ENCODE measurements at regions not wholly inside any gene's neighbourhood (a gene's known extent, or its start where the extent isn't known, plus 50 kb on each side); places are given as distances from the start of the nearest gene placed in this dataset.

DNA sequence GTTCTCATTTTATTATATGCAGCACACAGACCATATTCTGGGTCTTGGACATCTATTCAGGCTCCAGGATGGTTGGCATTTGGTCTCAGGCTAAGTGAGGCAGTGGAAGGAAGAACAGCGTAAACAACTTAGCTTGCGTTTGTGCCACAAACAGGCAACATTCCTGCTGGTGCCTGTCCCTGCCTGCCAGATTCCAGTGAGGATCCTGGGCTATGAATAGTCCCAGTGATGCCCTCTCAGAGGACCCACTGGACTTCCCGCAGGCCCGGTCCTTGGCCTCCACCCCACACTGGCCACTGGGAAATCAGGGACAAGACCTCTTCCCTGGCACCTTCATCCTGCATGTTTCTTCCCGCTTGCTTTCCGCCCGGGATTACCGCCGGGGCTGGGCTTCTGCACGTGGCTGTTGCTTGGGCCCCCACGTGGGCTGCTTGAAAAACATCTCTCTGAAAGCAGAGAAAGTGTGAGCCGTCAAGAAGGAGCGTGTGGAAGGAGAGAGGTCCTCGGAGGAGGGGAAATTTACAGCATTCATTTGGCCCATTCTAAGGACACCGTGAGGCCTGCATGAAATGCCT, 145.1 kb upstream of the WNT4 start:
- no peak overlapping the region for H3K27ac Mint-ChIP-seq
- TF ChIP-seq, protein P1, sequence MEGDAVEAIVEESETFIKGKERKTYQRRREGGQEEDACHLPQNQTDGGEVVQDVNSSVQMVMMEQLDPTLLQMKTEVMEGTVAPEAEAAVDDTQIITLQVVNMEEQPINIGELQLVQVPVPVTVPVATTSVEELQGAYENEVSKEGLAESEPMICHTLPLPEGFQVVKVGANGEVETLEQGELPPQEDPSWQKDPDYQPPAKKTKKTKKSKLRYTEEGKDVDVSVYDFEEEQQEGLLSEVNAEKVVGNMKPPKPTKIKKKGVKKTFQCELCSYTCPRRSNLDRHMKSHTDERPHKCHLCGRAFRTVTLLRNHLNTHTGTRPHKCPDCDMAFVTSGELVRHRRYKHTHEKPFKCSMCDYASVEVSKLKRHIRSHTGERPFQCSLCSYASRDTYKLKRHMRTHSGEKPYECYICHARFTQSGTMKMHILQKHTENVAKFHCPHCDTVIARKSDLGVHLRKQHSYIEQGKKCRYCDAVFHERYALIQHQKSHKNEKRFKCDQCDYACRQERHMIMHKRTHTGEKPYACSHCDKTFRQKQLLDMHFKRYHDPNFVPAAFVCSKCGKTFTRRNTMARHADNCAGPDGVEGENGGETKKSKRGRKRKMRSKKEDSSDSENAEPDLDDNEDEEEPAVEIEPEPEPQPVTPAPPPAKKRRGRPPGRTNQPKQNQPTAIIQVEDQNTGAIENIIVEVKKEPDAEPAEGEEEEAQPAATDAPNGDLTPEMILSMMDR (IDR thresholded peaks at IDR 0.05), result no peak
- no peaks in the 10 kb centered on the region for H3K36me3 Mint-ChIP-seq (ENCODE audit: low read depth)
- no peak for DNase-seq
- H3K27me3 Mint-ChIP-seq (ENCODE audit: low read depth, poor library complexity), result peaks cover 45% of the 10 kb centered on the region
- H3K4me3 Mint-ChIP-seq, result no peak overlapping the region
- peaks cover 46% of the 10 kb centered on the region for H3K4me1 Mint-ChIP-seq
- no peaks in the 10 kb centered on the region for H3K9me3 Mint-ChIP-seq

DNA sequence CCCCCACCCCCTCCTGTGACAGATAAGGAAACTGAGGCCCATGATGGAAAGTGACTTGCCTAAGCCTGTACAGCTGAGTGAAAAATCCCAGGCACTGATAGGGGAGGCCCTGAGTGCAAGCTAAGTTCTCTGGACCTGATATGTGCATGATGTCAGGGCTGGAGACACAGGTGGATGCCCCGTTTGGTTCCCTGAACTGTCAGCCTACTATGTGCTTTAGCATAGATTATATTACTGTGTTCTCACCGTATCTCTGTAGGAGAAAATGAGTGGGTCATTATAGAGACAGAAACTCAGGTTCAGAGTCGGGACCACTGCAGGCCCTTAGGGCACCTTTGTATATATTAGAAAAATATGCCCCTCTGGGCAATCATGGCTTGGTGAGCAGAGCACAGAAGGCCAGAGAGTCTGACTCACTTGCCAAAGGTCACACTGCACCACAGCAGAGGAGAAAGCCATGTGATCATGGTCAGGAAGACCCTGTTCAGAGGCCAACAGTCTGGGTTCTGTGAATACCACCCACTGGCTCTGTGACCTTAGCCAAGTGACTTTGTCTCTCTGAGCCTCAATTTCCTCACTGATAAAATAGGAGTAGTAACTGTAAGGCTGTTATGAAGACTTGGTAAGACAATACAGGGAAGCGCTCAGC, 145.8 kb upstream of the WNT4 start:
- Mint-ChIP-seq H3K27ac (no peak overlapping the region), H3K36me3 (ENCODE audit: low read depth) (no peaks in the 10 kb centered on the region), H3K27me3 (ENCODE audit: low read depth, poor library complexity) (peaks cover 45% of the 10 kb centered on the region), H3K4me3 (no peak overlapping the region), H3K9me3 (no peaks in the 10 kb centered on the region), H3K4me1 (peaks cover 46% of the 10 kb centered on the region)
- TF ChIP-seq, protein P1 (IDR thresholded peaks at IDR 0.05), result no peak
- no peak for DNase-seq

DNA sequence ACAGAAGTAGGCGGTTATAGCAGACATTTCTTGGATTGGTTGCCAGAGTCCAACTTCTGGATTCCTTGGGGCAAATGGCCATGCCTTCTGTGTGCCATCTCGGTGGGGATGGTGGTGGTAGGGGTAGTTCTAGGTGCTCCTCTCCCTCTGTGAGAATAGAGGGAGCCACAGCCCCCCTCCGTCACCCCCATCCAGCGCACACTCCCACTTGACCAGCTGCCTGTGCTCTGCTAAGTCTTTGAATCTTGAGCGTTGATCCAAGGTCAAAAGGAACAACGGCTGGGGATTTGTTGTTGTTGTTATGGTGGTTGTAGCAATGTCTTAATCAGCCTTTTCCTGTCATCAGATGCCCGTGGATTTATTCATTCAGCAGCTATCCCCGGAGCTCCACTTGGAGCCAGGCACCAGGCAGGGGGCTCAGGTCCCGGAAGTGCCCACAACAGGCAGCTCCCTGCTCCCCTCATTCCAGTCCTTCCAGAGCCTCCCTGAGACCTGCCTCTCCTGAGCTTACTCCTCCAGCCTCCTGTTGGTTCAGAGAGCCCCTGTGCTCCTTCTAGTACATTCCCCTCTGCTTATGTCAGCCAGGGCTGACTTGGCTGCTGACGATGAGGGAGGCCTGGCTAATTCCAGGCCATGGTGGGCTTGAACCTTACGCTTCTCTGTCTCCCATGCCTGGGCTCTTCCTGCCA, 146.6 kb upstream of the WNT4 start:
- Mint-ChIP-seq H3K27me3 (ENCODE audit: low read depth, poor library complexity) (peaks cover 41% of the 10 kb centered on the region), H3K27ac (no peak overlapping the region), H3K4me3 (no peak overlapping the region), H3K9me3 (peaks cover 5% of the 10 kb centered on the region), H3K4me1 (peaks cover 44% of the 10 kb centered on the region), H3K36me3 (ENCODE audit: low read depth) (no peaks in the 10 kb centered on the region)
- TF ChIP-seq, protein P1 (IDR thresholded peaks at IDR 0.05), result no peak
- no peak for DNase-seq

DNA sequence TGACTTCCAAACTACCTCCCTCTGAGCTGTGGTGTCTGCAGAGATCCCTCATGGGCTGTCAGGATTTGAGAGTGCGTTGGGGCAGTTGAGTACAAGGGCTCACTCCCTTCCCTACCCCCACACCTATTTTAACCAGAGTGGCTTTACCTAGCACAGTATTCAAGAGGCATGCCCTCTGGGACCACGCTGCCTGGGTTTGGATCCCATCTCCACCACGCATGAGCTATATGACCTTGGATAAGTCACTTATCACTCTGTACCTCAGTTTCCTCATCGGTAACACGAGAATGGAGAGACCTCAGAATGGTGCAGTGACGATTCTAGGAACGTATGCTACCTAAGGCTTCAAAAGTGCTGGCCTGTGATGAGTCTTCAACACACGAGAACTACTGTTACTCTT, 147.3 kb upstream of the WNT4 start:
- DNase-seq, result no peak
- H3K4me1 Mint-ChIP-seq, result peaks cover 37% of the 10 kb centered on the region
- no peak overlapping the region for H3K27ac Mint-ChIP-seq
- H3K36me3 Mint-ChIP-seq (ENCODE audit: low read depth), result no peaks in the 10 kb centered on the region
- peaks cover 5% of the 10 kb centered on the region for H3K9me3 Mint-ChIP-seq
- TF ChIP-seq, protein P1 (IDR thresholded peaks at IDR 0.05), result no peak
- H3K4me3 Mint-ChIP-seq, result no peak overlapping the region
- peaks cover 41% of the 10 kb centered on the region for H3K27me3 Mint-ChIP-seq (ENCODE audit: low read depth, poor library complexity)

DNA sequence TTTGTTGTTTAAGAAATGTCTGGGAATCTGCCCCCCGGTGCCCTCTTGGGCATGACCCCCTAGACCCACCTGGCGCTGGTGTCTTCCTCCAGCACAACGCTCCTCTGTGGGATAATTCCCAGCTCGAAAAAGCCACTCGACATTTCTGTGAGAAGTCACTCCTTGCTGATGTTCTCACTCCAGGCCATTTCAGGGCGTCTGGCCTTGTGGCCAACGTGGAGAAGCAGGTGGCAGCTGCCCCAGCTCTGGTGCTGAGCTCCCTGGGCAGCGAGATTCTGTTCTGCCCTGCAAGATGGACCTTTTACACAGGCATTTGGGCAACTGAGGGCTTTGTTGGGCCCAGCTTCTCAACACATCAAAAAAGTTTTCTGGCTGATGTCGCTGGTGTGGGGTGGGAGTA, 147.7 kb upstream of the WNT4 start:
- peaks cover 5% of the 10 kb centered on the region for H3K9me3 Mint-ChIP-seq

More for the DNA sequence above, 147.7 kb upstream of the WNT4 start:
- no peak for DNase-seq
- Mint-ChIP-seq H3K27me3 (ENCODE audit: low read depth, poor library complexity) (peaks cover 45% of the 10 kb centered on the region), H3K27ac (no peak overlapping the region), H3K4me3 (no peak overlapping the region), H3K4me1 (peaks cover 34% of the 10 kb centered on the region), H3K36me3 (ENCODE audit: low read depth) (no peaks in the 10 kb centered on the region)
- TF ChIP-seq, protein P1 (IDR thresholded peaks at IDR 0.05), result no peak

Measured in nephron progenitor cell (in vitro differentiated cells).